Prostate gland (tissue), 2 donors: ENCODE measurements at regions not wholly inside any gene's neighbourhood (a gene's known extent, or its start where the extent isn't known, plus 50 kb on each side); places are given as distances from the start of the nearest gene placed in this dataset.

ENCODE experiments used
- POLR2A ChIP-seq: fragments of 450-650 bp; IDR thresholded peaks from one replicate; pipeline ENCODE4 v1.6.1; 2016; ENCODE audit warnings: antibody characterized with exemption, mild to moderate bottlenecking
- TF ChIP-seq, protein P1 (sequence below), 4 experiments: fragments of 200-600 bp in 2 of 4; fragments of 450-650 bp in 2 of 4; sonication (generic) in 2 of 4; IDR thresholded peaks; 1 replicate in 3 of 4; 2 replicates in 1 of 4; pipeline ENCODE4 v1.5.1; 2016 to 2019; ENCODE audit warnings: antibody characterized with exemption in 4 of 4, mild to moderate bottlenecking in 2 of 4, moderate library complexity in 2 of 4

DNA sequence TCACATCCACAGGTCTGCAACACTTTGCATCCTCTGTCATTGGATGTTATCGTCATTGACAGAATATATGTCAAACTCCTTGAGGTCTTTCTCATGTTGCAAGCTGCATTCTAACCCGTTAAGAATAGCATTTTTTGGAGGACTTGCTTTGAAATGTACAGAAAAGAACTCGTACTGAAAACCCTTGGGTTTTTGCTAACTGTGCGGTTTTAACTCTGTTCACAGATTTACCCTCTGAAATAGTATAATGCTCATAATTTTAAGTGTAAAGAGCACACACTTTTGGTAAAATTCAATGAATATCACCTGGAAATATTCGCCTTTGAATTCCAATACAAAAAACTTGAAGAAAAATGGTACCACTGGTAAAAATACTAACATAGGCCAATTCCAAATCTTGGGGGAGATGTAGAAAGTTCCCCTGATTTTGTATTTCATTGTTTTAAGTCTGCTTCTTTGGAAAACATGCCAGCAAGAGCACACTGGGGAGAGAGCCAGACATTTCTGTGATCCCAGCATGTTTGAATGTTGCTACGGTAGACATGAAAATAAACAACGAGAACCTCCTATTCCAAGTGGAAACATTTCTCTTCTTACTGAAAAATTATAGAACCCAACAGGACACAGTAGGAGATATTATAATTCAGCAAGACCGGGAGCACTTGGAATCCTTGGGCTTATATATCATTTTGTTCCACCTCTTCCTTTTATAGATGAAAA, 446.0 kb downstream of the AEBP2 start:
- TF ChIP-seq, protein P1, sequence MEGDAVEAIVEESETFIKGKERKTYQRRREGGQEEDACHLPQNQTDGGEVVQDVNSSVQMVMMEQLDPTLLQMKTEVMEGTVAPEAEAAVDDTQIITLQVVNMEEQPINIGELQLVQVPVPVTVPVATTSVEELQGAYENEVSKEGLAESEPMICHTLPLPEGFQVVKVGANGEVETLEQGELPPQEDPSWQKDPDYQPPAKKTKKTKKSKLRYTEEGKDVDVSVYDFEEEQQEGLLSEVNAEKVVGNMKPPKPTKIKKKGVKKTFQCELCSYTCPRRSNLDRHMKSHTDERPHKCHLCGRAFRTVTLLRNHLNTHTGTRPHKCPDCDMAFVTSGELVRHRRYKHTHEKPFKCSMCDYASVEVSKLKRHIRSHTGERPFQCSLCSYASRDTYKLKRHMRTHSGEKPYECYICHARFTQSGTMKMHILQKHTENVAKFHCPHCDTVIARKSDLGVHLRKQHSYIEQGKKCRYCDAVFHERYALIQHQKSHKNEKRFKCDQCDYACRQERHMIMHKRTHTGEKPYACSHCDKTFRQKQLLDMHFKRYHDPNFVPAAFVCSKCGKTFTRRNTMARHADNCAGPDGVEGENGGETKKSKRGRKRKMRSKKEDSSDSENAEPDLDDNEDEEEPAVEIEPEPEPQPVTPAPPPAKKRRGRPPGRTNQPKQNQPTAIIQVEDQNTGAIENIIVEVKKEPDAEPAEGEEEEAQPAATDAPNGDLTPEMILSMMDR (IDR thresholded peaks at IDR 0.05), result no peak
- TF ChIP-seq POLR2A, result no peak
